IMR-90 (cell line): ENCODE measurements at regions not wholly inside any gene's neighbourhood (a gene's known extent, or its start where the extent isn't known, plus 50 kb on each side); places are given as distances from the start of the nearest gene placed in this dataset.

Experiments used
- ATAC-seq: fragments of 200-7000 bp; cut with Tn5 transposase; 2 replicates; pipeline ENCODE4 v1.9.1; 2020; ENCODE audit warnings: low read depth, mild to moderate bottlenecking, moderate library complexity
- BruUV-seq: library from RNA; stranded (reverse); fragments of 400-500 nt; replicated peaks from 2 replicates; lab custom pipeline; 2021; lab: Mats Ljungman, UMichigan
- CTCF ChIA-PET: fragments of 300-600 bp; formaldehyde crosslinking; extraction: SDS; loops from one replicate; lab custom pipeline; 2021; ENCODE audit warnings: antibody characterized with exemption; lab: Yijun Ruan, JAX
- POLR2A ChIA-PET: fragments of 300-600 bp; sonication (Branson Sonifier 250); formaldehyde crosslinking; loops from one replicate; lab custom pipeline; 2022; ENCODE audit warnings: antibody characterized with exemption; ENCODE audit not compliant: unreplicated experiment; lab: Charles Lee
- DNase-seq: peaks from one replicate; pipeline ENCODE4 v3.0.0; 2013
- H2AFZ ChIP-seq: replicated peaks from 2 replicates; pipeline ENCODE3; 2013; ENCODE audit warnings: low read length, mild to moderate bottlenecking; ENCODE audit not compliant: poor library complexity
- H2AK5ac ChIP-seq: 2 replicates; pipeline ENCODE4 v1.6.1; 2013; ENCODE audit warnings: low read depth, low read length, inconsistent platforms
- H2AK9ac ChIP-seq: replicated peaks from 2 replicates; pipeline ENCODE3; 2013; ENCODE audit warnings: mild to moderate bottlenecking, low read depth, low read length, moderate library complexity; ENCODE audit not compliant: poor library complexity
- H2BK120ac ChIP-seq: 2 replicates; pipeline ENCODE4 v1.6.1; 2013; ENCODE audit warnings: low read depth, low read length, inconsistent platforms
- H2BK15ac ChIP-seq: 3 replicates; pipeline ENCODE4 v1.6.1; 2013; ENCODE audit warnings: low read depth, low read length, inconsistent platforms
- H2BK20ac ChIP-seq: 2 replicates; pipeline ENCODE4 v1.6.1; 2013; ENCODE audit warnings: low read depth, mild to moderate bottlenecking, inconsistent platforms, low read length, moderate library complexity
- H2BK5ac ChIP-seq: 2 replicates; pipeline ENCODE4 v1.6.1; 2013; ENCODE audit warnings: mild to moderate bottlenecking, low read depth, low read length, inconsistent platforms; ENCODE audit not compliant: poor library complexity, severe bottlenecking
- H3K14ac ChIP-seq: replicated peaks from 2 replicates; pipeline ENCODE4 v1.6.1; 2013; ENCODE audit warnings: low read depth, low read length, inconsistent platforms
- H3K18ac ChIP-seq: 2 replicates; pipeline ENCODE4 v1.6.1; 2013; ENCODE audit warnings: low read depth, low read length, control low read depth
- H3K23ac ChIP-seq: 2 replicates; pipeline ENCODE4 v1.6.1; 2013; ENCODE audit warnings: low read depth, low read length, inconsistent platforms
- H3K27ac ChIP-seq: 2 replicates; pipeline ENCODE4 v1.5.1; 2013; ENCODE audit warnings: mild to moderate bottlenecking, control low read depth, low read length; ENCODE audit not compliant: insufficient read depth
- H3K27me3 ChIP-seq: 2 replicates; pipeline ENCODE4 v1.6.1; 2013; ENCODE audit warnings: low read length; ENCODE audit not compliant: control insufficient read depth, insufficient read depth
- H3K36me3 ChIP-seq: 2 replicates; pipeline ENCODE4 v1.6.1; 2013; ENCODE audit warnings: low read length, mixed read lengths; ENCODE audit not compliant: control insufficient read depth, insufficient read depth
- H3K4ac ChIP-seq: 2 replicates; pipeline ENCODE4 v1.6.1; 2013; ENCODE audit warnings: low read depth, low read length, inconsistent platforms
- H3K4me1 ChIP-seq: 2 replicates; pipeline ENCODE4 v1.6.1; 2013; ENCODE audit warnings: low read length, mixed read lengths; ENCODE audit not compliant: control insufficient read depth, insufficient read depth
- H3K4me2 ChIP-seq: 2 replicates; pipeline ENCODE4 v1.6.1; 2013; ENCODE audit warnings: low read depth, mild to moderate bottlenecking, control low read depth, low read length, moderate library complexity
- H3K4me3 ChIP-seq: 2 replicates; pipeline ENCODE4 v1.5.1; 2013; ENCODE audit warnings: low read depth, mild to moderate bottlenecking, control low read depth, low read length, moderate library complexity; ENCODE audit not compliant: insufficient read depth
- H3K56ac ChIP-seq: 2 replicates; pipeline ENCODE4 v1.6.1; 2013; ENCODE audit warnings: low read length, inconsistent platforms; ENCODE audit not compliant: insufficient read depth; ENCODE audit errors: extremely low read depth
- H3K79me1 ChIP-seq, 2 experiments: 2 replicates each; pipeline ENCODE4 v1.6.1; 2013; ENCODE audit warnings: low read length in 2 of 2, inconsistent platforms in 1 of 2, low read depth in 1 of 2
- H3K9ac ChIP-seq: 2 replicates; pipeline ENCODE4 v1.6.1; 2013; ENCODE audit warnings: low read depth, low read length, control low read depth
- H3K9me1 ChIP-seq: 2 replicates; pipeline ENCODE4 v1.6.1; 2013; ENCODE audit warnings: low read length, inconsistent platforms; ENCODE audit not compliant: insufficient read depth
- H3K9me3 ChIP-seq: 2 replicates; pipeline ENCODE4 v1.6.1; 2013; ENCODE audit warnings: low read length; ENCODE audit not compliant: control insufficient read depth, insufficient read depth
- H4K20me1 ChIP-seq: 2 replicates; pipeline ENCODE4 v1.6.1; 2013; ENCODE audit warnings: low read length, inconsistent platforms; ENCODE audit not compliant: insufficient read depth
- H4K5ac ChIP-seq: 2 replicates; pipeline ENCODE4 v1.6.1; 2013; ENCODE audit warnings: mild to moderate bottlenecking, low read depth, low read length, control low read depth
- H4K8ac ChIP-seq, 2 experiments: 2 replicates each; pipeline ENCODE4 v1.6.1; 2013; ENCODE audit warnings: low read depth in 2 of 2, low read length in 2 of 2, control low read depth in 1 of 2, inconsistent platforms in 1 of 2
- H4K91ac ChIP-seq: 2 replicates; pipeline ENCODE4 v1.6.1; 2013; ENCODE audit warnings: low read depth, low read length, inconsistent platforms; ENCODE audit not compliant: insufficient read depth
- RAD21 ChIP-seq: IDR thresholded peaks from 2 replicates; pipeline ENCODE4 v1.6.1; 2012; ENCODE audit warnings: low read length, improper control_type of control experiment
- WGBS, 2 experiments: methylation state at CpG; one replicate each; pipeline versions ENCODE4 v1.1.5 to v1.1.7; 2013; ENCODE audit warnings: missing lambda C conversion rate in 2 of 2; ENCODE audit not compliant: insufficient read length in 1 of 2; ENCODE audit errors: extremely low coverage in 2 of 2; 5-methylcytosine and 5-hydroxymethylcytosine counted together
- dilution Hi-C: fragments of 300-500 bp; cut with HindIII; formaldehyde crosslinking; loops from one replicate; pipeline ENCODE4 v1.14.3; 2018; ENCODE audit warnings: low sequenced_read_pairs; ENCODE audit not compliant: unreplicated experiment
- in situ Hi-C: fragments of 300-500 bp; cut with MboI; formaldehyde crosslinking; loops from 3 replicates; pipeline ENCODE4 v1.14.3; 2019; ENCODE audit warnings: low sequenced_read_pairs, inconsistent platforms, mixed read lengths
- intact Hi-C: fragments of 100-400 bp; cut with micrococcal nuclease; formaldehyde crosslinking; loops from 2 replicates; pipeline ENCODE4 v1.10.0; 2022

- CTCF ChIA-PET, result no interaction called here
- no peak overlapping the region for H3K23ac ChIP-seq
- H4K8ac ChIP-seq, result no peak overlapping the region
- H3K27me3 ChIP-seq, result peaks cover 50% of the 10 kb centered on the region
- H3K27ac ChIP-seq, result no peak overlapping the region
- no TSS peak for BruUV-seq
- H3K4me3 ChIP-seq, result no peak overlapping the region
- no peak overlapping the region for H3K9ac ChIP-seq
- intact Hi-C loops (no loop called here), dilution Hi-C loops (no loop called here), in situ Hi-C loops (no loop called here)
- DNase-seq, result no peak
- no peak overlapping the region for H2AFZ ChIP-seq
- no peaks in the 10 kb centered on the region for H3K9me1 ChIP-seq
- H3K4ac ChIP-seq, result no peak overlapping the region
- H3K4me2 ChIP-seq, result no peak overlapping the region
- no peaks in the 10 kb centered on the region for H3K36me3 ChIP-seq
- 58% methylated on average over 2 of the region's 2 CpGs; no CpG with 5 or more reads in 1 of the 2 experiments for WGBS, 2 experiments
- no peak overlapping the region for H3K18ac ChIP-seq
- no peak overlapping the region for H3K56ac ChIP-seq
- no peak overlapping the region for H2AK5ac ChIP-seq
- H3K79me1 ChIP-seq, result no peaks in the 10 kb centered on the region
- H2BK15ac ChIP-seq, result no peak overlapping the region
- no peak overlapping the region for H4K5ac ChIP-seq
- TF ChIP-seq RAD21, result no peak
- H2BK20ac ChIP-seq, result no peak overlapping the region
- H2AK9ac ChIP-seq, result peak overlapping the region; percentile 20
- POLR2A ChIA-PET, result no interaction called here
- H2BK120ac ChIP-seq, result no peak overlapping the region
- no peaks in the 10 kb centered on the region for H3K4me1 ChIP-seq
- H3K14ac ChIP-seq, result no peak overlapping the region
- no peak overlapping the region for H2BK5ac ChIP-seq
- no peaks in the 10 kb centered on the region for H4K20me1 ChIP-seq
- no peak for ATAC-seq
- H3K9me3 ChIP-seq, result no peaks in the 10 kb centered on the region; the same call in 1 of the 2 replicates
- H4K91ac ChIP-seq, result no peak overlapping the region
These were observed 459.8 kb downstream of the ARHGEF28 start for GRCh38 chr5:74085782-74086181.
